ENCODE measurements at regions not wholly inside any gene's neighbourhood (a gene's known extent, or its start where the extent isn't known, plus 50 kb on each side); places are given as distances from the start of the nearest gene placed in this dataset.

GRCh38 chr3:5301651-5302297, 114.3 kb downstream of the EDEM1 start:
- TF ChIP-seq CTCF (IDR thresholded peaks at IDR 0.05; ENCODE audit: insufficient read depth, low read depth, low read length) = no peak
- CTCF ChIA-PET = interaction anchor here (1.2 to 1.8 kb wide), 2 partner anchors 11 to 75 kb away, joined by 3 to 6 read pairs; no protein-coding TSS in a partner anchor
- Histone ChIP-seq H3K27me3 (ENCODE audit: control insufficient read depth, insufficient read depth, low read length) (no peaks in the 10 kb centered on the region), H3K4me3 (ENCODE audit: low read depth, low read length) (no peak overlapping the region), H3K36me3 (ENCODE audit: control insufficient read depth, insufficient read depth, low read length) (no peaks in the 10 kb centered on the region)
- no peak for DNase-seq (ENCODE audit: low read depth)
- POLR2A ChIA-PET = no interaction called here

GRCh38 chr3:5302661-5303060, 115.2 kb downstream of the EDEM1 start:
- TF ChIP-seq CTCF (IDR thresholded peaks at IDR 0.05; ENCODE audit: insufficient read depth, low read depth, low read length) = no peak
- H3K27me3 ChIP-seq (ENCODE audit: control insufficient read depth, insufficient read depth, low read length) = no peaks in the 10 kb centered on the region
- H3K36me3 ChIP-seq (ENCODE audit: control insufficient read depth, insufficient read depth, low read length) = no peaks in the 10 kb centered on the region
- no peak for DNase-seq (ENCODE audit: low read depth)
- ChIA-PET CTCF (interaction anchor here (1.8 kb wide), 1 partner anchor 75 kb away, joined by 6 read pairs; no protein-coding TSS in a partner anchor), POLR2A (no interaction called here)
- H3K4me3 ChIP-seq (ENCODE audit: low read depth, low read length) = no peak overlapping the region

GRCh38 chr3:5304188-5304587, 116.7 kb downstream of the EDEM1 start:
- Histone ChIP-seq H3K4me3 (ENCODE audit: low read depth, low read length) (no peak overlapping the region), H3K27me3 (ENCODE audit: control insufficient read depth, insufficient read depth, low read length) (no peaks in the 10 kb centered on the region), H3K36me3 (ENCODE audit: control insufficient read depth, insufficient read depth, low read length) (no peaks in the 10 kb centered on the region)
- no peak for DNase-seq (ENCODE audit: low read depth)
- ChIA-PET CTCF (no interaction called here), POLR2A (no interaction called here)
- TF ChIP-seq CTCF (IDR thresholded peaks at IDR 0.05; ENCODE audit: insufficient read depth, low read depth, low read length) = no peak

- H3K27me3 ChIP-seq (ENCODE audit: control insufficient read depth, insufficient read depth, low read length) = no peaks in the 10 kb centered on the region
- H3K4me3 ChIP-seq (ENCODE audit: low read depth, low read length) = no peak overlapping the region
- no peaks in the 10 kb centered on the region for H3K36me3 ChIP-seq (ENCODE audit: control insufficient read depth, insufficient read depth, low read length)
- peak; percentile 69 for TF ChIP-seq CTCF (IDR thresholded peaks at IDR 0.05; ENCODE audit: insufficient read depth, low read depth, low read length)
- DNase-seq (ENCODE audit: low read depth) = no peak
- POLR2A ChIA-PET = no interaction called here
- CTCF ChIA-PET = interaction anchor here (1.0 to 1.2 kb wide), 2 partner anchors 10 to 12 kb away, joined by 3 to 8 read pairs; no protein-coding TSS in a partner anchor
Observed at GRCh38 chr3:5304789-5305683, 117.5 kb downstream of the EDEM1 start.

GRCh38 chr3:5305684-5305989, 118.1 kb downstream of the EDEM1 start:
- ChIA-PET CTCF (interaction anchor here (0.9 to 1.2 kb wide), 4 partner anchors 11 to 31 kb away, joined by 3 to 8 read pairs (median 3); no protein-coding TSS in a partner anchor), POLR2A (no interaction called here)
- no peak for DNase-seq (ENCODE audit: low read depth)
- Histone ChIP-seq H3K4me3 (ENCODE audit: low read depth, low read length) (no peak overlapping the region), H3K36me3 (ENCODE audit: control insufficient read depth, insufficient read depth, low read length) (no peaks in the 10 kb centered on the region), H3K27me3 (ENCODE audit: control insufficient read depth, insufficient read depth, low read length) (no peaks in the 10 kb centered on the region)
- no peak for TF ChIP-seq CTCF (IDR thresholded peaks at IDR 0.05; ENCODE audit: insufficient read depth, low read depth, low read length)

All from BJ (cell line).